PC-3 (cell line): ENCODE measurements at regions not wholly inside any gene's neighbourhood (a gene's known extent, or its start where the extent isn't known, plus 50 kb on each side); places are given as distances from the start of the nearest gene placed in this dataset.

ENCODE experiments used
- CTCF ChIP-seq: fragments of 300-600 bp; sonication (generic); conservative IDR thresholded peaks from 2 replicates; pipeline ENCODE4 v1.5.1; 2017; ENCODE audit warnings: antibody characterized with exemption, low read depth, mild to moderate bottlenecking, low read length
- EZH2 ChIP-seq: fragments of 300-600 bp; sonication (generic); IDR thresholded peaks from one replicate; pipeline ENCODE4 v1.6.1; 2017; ENCODE audit warnings: antibody characterized with exemption, mild to moderate bottlenecking, low read length; ENCODE audit not compliant: unreplicated experiment

- TF ChIP-seq CTCF: no peak
- no peak for TF ChIP-seq EZH2
Measured at GRCh38 chr14:98592611-98593170, 679.3 kb downstream of the BCL11B start.
